DMS53 treated with DMSO at 0.1 percent for 48 hours (cell line): ENCODE measurements at regions not wholly inside any gene's neighbourhood (a gene's known extent, or its start where the extent isn't known, plus 50 kb on each side); places are given as distances from the start of the nearest gene placed in this dataset.

ENCODE experiments used
- DNase-seq: peaks from one replicate; lab custom pipeline; 2025; ENCODE audit not compliant: unreplicated experiment; lab: John Stamatoyannopoulos, UW

DNA sequence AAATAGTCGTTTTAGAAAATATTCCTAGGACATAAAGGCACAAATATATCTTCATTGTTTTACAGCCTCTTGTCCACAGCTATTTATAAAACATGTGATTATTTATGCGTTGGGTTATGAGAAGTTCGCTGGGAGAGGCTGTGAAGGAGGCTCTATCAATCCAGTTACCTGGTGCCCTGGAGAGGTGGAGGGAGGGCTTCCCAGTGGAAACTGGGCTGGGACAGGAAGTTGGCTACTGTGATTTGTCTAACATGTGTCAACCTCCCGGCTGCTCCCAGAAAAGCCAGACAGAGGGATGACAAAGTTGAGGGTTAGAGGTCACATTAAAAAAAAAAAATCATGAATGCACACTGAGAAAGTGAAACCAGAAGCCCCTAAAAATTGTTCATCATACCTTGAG, 346.5 kb downstream of the ZNF536 start:
- DNase-seq: no peak

DNA sequence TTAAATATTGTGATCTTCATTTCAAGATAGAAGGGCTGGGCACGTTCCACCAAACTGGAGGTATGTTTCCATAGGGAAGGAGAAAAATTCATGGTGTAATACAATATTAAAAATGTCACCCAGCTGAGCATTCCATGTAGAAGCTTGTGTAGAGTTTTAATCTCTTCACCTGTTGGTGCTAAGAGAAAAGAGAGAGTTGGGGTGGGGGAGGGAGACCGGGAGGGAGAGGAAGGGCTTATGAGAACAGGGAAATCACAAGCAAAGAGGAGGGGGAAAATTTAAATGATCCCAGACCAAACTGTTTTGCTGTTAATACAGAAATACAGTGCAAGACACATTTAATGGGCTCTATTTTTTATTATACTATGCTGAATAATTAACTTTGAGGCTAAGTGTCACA, 345.8 kb downstream of the ZNF536 start:
- DNase-seq: no peak

DNA sequence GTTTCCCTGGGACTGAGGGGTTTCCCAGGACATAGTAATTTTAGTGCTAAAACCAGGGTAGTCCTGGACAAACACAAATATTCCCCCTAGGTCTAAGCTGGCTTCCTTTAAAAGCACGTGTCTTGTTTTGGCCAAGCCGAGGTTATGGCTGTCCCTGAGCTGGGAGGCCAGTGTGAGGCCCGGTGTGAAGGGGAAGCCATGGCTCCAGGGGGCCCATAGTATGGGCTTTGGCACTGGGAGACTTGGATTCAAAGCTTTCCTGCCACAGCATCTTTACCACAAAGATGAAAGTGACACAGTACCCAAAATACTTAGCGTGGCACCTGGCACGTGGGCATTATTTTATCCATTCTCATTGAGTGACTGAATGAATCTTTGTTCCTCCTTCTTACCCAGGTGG, 345.2 kb downstream of the ZNF536 start:
- no peak for DNase-seq

DNA sequence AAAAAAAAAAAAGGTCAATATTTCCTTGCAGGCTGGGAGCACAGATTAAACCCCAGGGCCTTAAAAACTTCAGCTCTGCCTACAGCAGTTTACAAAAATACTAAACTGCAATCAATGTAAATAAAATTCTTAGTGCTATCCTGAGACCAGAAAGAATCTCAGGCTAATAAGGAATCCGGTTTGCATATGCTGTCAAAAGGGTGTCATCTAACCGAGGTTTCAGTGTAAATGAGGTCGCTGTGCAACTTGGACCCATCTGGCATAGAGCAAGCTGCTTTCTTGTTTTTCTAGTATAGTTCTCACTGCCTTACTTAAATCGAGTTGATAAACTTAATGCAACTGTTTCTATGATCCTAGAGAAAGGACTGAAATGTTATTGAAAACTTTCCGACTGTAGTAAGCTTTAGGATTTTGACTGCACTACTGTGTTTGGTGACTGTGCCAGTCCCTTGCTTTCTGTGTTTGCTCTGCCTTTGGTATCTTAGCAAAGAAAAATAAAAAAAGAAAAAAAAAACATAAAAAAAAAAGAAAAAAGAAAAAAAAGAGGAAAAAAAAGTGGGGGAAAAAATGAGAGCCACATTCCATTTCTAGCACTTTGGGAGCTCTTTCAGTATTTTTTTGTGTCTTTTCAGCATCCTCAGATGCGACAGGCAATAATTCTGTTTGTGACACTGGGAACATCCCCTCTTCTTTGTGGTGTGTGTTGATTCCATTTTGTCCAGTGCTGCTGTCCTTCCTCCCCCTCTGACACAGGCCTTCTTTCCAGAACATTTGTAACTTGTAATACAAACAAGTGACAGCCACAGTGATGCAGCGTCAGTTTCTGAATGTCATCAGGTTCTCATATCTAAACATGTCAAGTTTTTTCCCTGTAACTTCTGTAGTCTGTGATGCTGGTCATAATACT, 340.5 kb downstream of the ZNF536 start:
- no peak for DNase-seq

DNA sequence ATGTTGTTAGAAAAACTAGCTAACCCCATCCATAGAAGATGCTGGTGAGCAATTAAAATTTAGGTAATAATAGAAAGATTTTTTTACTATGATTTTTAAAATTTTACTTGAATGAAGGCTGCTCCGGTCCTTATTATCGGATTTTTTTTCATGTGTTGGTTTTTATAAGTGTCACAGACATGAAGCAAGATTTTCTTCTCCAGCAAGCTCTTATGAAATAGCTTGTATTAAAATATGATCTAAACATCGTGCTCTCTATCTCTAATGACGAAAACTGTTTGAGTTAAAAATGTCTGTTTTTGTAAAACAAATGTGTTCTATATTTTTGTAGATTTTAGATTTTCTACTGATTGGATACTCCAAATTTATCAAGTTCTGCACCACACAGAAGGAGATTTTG, 339.6 kb downstream of the ZNF536 start:
- DNase-seq: no peak

DNA sequence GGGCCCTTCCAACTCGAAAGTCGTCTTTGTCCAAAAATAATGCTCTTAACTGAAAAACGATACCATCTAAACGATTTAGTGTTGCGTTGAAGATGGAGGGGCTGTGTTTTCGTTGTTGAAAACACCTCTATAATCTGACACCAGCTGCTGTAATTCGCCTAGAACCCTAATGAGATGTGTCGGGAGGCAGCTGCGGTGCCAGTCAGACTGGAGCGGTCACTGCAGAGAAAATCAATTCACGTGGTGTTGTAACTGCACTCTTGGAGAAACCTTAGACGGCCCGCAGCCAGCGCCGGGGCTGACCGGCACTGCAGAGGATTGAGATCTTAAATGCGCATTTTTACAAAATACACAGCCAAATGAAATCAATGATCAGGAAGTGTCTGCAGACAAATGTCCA, 339.1 kb downstream of the ZNF536 start:
- no peak for DNase-seq

DNA sequence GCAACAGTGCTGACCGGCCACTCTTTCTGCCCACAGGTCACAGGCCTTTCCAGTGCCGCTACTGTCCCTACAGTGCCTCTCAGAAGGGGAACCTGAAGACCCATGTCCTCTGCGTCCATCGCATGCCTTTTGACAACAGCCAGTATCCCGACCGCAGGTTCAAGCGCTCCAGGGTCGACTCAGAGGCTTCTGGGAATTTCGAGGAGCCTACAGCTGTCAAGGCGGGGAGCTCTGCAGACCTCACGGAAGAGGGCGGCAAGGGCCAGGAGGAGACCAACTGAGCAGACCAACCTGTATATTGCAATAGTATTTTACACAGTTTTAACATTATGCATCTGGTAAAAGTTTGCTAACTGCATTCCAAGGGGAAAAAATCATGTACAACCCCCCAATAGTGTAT, 338.5 kb downstream of the ZNF536 start:
- DNase-seq: no peak

DNA sequence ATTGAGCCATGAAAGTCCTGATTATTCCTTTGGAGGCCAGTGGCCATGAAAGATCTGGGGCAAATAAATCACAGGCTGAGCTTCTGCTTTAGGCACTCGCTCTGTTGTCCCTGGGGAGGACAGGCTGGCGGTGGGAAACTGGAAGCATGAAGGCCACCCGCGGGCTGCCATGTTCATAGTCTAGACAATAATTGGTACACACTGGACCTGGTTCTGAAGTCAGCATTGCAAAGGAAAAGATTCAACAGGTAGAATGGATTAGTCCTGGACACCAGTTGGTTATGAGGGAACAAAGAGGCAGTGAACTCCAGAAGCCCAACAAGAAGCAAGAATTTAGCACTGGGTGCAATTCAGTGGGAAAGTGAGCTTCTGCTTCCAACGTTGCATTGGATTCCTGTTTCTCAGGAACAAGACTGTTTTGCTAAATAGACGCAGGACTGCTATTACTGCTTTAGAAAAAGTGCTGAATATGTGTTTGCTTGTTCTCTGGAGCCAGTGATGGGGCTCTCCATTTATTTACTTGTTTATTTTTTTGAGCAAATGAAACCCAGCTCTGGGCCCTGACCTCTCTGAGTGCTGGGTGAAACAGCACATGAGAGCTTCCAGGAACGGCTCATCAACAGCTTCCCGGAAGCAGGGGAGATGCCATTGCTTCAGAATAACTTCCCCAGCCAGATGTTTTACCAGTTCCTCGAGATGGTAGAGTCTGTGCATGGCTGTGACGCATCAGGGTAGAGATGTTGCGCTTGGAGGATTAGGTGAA, 336.4 kb downstream of the ZNF536 start:
- no peak for DNase-seq

DNA sequence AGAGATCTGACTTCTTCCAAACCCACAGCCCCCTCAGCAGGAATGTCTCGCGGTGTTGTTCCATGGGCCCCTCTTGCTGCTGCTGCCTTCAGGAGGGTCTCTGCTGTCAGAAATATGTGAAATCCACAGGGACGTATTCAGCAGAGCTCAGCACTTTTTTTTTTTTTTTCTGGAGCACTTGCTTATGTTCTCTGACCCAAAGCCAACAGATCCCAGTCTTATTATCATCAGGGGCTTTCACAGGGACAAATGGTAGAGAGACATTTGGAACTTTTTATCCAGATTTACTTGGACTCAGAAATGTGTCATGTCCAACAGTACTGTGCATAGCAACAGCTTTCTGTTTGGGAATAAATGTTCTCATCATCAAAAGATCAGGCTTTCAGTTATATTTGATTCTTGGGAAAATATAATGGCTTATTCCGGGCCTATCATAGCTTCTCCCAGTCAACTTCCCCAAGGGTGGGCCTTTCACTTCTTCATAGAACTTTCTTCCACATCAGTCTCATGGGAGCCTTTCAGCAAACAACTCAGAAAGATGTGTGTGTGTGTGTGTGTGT, 332.7 kb downstream of the ZNF536 start:
- DNase-seq: no peak

DNA sequence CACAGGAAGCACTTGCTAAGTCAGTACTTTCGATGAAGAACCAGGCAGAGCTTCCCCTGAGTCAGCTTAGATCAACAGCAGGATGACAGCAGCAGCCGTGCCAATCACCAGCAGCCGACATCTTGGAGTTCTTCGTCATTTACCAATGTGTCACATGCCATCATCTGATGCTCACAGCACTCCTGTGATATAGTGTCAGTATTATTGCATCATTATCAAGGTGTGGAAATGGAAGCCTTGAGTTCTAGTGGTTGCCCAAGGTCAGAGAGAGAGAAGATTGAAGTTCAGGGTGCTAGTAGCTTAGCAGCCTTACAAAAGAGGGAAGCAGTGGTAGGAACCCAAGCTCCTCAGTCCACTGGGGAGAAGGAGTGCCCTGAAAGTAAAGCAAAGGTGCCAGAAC, 331.5 kb downstream of the ZNF536 start:
- DNase-seq: no peak

DNA sequence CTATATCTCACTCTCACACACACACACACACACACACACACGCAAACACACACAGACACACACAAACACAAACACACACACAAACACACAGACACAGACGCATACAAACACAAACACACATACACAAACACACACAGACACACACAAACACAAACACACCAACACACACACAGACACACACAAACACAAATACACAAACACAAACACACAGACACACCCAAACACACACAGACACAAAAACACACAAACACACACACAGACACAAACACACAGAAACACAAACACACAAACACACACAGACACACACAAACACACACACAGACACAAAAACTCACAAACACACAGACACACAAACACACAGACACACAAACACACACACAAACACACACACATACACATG, 329.0 kb downstream of the ZNF536 start:
- DNase-seq: no peak

DNA sequence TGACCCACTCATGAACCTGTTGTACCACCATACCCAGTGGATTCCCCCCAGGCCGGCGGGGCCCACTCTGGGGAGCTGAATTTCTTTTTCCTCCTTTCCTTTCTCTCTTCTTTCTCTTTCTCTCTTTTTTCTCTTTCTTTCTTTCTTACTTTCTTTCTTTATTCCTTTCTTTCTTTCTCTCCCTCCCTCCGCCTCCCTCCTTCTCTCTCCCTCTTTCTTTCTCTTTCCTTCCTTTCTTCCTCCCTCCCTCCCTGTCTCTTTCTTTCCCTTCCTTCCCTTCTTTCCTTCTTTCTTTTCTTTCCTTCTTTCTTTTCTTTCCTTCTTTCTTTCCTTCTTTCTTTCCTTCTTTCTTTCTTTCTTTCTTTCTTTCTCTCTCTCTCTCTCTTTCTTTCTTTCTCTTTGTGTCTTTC, 327.7 kb downstream of the ZNF536 start:
- DNase-seq: no peak

DNA sequence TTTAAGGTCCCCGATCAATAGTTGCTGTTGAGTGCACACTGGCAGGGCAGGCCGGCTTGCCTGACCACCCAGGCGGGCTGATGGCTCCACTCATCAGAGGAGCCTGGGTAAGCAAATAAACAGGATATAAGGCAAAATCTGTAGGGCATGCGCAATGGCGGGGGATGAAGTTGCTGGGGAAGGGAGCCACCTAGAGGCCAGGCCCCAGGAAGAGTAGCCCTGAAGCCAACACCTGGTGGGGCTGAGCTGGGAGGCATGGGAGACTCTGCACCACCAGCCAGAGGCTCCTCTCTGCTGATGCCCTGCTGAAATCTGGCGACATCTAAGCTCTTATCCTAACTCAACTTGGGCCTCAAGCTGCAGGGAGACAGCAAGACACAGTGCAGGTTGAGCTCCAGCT, 324.3 kb downstream of the ZNF536 start:
- no peak for DNase-seq

DNA sequence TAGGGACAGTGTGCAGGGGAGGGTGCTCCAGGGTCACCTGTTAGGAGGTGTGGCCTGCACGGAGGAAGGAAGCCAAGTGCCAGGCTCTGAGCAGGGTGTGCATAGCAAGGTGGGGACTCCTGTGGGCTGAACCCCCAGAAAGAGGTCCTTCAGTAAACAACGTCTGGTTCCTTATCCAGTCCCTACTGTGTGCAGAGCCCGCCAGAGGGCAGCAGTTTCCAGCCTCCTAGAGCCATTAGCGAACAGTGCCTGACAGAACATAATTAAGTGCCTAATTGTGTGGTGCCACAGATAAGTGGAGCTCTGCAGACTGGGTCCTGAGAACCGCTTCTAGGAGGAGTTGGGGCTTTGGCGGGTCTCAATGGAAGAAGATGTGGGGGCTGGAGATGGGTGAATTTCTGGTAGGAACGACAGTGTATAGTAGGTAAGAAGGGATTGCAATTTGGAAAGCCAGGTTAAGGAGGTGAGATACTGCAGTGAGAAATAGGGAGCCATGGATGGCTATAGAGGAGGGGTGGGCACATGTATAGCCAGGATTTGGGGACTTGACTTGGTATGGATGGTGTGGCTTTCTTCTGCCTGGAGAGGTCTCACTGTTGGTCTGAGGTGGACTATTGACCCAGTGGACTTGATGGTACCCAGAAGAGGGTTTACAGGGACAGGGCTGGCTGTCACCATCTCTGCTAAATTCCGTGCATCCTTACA, 323.1 kb downstream of the ZNF536 start:
- no peak for DNase-seq

DNA sequence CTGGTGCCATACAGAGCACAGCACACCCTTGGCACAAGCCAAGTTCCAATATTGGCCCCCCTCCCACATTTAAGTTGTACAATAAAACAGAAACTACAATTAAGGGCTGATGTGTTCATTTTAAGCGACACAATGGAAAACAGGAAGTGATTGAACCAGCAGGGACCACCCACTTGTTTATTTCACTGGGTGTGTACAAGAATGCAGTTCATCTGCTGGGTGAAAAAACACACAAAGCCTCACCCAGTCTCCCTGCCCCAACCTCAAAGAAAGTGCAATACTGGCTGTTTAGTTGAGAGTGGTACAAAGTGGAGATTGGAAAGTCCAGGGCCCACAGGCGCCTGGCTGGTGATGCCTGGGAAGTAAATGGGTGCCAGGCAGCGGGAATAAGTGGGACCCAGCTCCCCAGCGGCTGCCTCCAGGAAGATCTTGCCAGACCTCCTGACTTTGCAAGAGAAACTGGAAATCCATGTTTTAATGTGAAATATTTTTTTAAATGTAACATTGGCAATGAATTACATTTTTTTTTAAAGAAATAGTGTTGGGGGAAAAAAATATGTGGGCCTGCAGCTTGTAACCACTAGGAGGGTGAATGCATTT, 322.1 kb downstream of the ZNF536 start:
- no peak for DNase-seq

DNA sequence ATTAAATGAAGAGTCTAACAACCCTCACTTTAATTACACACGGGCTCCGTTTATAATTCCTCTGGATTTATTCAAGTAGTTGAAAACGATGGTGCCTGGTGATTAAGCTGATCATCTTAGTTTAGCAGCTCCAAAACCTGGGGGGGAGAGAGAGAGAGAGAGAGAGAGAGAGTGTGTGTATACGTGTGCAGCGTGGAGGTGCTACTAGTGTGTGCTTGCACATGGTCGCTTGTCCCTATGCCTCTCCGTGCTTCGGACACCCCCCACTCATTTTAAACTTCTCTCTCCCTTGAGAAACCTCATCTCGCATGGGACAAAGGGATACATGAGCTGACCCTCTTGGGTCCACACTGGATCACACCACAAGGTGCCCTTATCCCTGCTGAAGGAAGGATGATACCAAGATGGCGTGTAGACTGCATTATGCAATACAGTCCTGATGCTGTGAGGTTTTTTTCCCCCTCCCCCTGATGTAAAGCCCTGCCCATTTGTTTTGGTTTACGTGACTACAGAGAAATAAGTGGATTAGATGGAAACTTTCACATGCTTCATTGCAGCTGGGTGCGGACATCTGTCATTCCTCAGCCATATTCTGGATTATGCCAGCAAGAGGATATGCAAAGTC, 320.8 kb downstream of the ZNF536 start:
- DNase-seq: no peak

DNA sequence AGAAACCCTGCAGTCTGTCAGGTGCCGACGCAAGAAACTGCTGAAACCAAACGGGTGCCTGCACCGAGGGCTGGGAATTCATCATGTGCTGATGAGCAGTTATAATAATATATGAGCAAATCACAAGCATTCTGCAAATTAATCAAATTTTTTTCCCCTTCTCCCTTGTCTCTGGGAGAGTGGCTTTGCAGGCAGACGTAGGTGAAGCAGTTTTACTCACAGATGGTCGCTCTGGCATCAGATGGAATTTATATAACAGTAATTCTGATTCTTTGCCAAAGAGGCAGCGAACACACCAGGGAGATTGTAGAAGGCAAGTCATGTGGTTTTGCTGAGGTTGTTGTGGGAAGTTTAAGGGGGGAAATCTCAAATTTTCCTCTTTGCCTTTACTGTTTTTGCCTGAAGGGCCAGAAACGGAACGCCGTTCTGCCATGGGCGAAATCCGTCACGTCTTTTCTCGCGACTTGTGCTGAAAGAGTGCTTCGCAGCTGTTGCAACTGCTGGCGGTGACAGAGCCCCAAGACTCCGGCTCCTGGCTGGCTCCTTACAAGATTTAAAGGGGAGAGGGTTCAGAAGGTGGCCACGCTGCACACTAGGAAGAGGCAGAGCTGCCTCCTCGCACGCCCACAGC, 320.1 kb downstream of the ZNF536 start:
- no peak for DNase-seq

DNA sequence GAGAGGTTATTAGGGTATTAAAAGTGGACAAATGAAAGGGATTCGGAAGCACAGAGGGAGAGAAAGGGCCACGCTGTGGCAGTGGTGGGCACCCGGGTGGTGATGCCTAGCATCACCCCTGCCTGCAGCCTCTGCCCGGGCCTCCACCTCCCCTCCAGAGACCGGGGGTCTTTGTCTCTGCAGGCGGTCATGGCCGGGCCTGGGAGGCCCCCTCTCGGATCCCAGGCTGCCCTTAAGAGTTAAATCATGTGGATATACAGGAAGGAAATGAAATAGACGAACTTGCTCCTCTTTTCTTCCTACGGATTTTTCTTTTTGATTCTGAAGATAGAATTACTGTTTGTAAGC, 319.6 kb downstream of the ZNF536 start:
- DNase-seq: no peak

DNA sequence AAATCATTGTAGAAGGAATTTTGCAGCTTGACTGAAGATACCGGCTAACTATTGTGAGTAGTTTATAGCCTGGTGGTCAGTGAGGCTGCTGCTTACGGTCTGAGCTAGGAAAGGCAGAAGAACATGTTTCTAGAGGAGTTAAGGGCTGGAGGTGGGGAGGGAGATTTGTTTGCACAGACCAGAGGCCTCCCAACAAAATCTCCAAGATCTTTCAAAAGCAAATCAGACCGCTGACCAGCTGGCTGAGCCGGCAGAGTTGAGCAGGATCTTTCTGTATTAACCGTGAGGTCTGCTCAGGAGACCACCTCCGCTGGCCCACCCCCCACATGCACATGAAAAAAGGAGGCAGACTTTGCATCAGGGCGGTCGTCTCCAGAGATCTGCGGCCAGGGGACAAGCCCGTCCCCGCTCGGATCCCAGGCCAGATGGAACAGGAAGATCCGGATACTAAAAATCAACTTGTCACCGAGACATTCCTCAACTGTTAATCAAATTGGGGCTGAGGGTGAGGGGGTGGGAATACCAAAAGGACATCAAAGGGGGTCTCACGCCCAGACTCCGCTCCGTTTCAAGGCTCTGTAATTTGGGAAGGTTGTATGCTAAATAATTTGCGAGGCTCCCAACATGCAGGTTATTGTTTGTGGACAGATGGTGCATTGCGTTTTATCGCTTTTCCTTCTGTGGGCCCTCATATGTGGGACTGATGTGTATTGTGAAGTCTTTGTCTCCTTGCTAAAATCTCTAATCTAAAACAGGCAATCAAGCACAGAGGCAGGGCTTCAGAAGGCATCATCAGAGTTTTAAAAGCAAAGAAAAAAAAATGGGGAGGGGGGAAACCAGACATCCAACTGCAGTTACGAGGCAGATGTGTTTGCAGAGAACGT, 319.0 kb downstream of the ZNF536 start:
- no peak for DNase-seq
